ENCODE measurements at regions not wholly inside any gene's neighbourhood (a gene's known extent, or its start where the extent isn't known, plus 50 kb on each side); places are given as distances from the start of the nearest gene placed in this dataset.

DNA sequence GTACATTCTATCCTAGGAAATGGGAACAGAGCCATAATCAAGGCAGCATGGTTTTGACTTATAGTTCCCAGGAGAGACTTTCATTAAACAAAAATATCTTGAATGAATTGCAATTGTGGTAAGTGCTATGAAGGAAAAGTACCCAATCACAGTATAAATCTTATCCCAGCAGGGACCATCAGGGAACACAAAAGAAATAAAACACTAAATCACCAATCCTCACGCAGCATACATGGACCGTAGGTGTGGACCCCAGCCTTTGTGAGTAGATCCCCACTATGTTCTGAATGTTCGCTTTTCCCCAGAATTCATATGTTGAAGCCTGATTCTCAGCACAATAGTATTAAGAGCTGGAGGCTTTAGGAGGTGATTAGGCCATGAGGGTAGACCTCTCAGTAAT is 925.0 kb upstream of the RBFOX1 start:
- no peak for DNase-seq (ENCODE audit: low spot score)
- H3K27ac ChIP-seq = no peak overlapping the region
- TF ChIP-seq, protein P1, sequence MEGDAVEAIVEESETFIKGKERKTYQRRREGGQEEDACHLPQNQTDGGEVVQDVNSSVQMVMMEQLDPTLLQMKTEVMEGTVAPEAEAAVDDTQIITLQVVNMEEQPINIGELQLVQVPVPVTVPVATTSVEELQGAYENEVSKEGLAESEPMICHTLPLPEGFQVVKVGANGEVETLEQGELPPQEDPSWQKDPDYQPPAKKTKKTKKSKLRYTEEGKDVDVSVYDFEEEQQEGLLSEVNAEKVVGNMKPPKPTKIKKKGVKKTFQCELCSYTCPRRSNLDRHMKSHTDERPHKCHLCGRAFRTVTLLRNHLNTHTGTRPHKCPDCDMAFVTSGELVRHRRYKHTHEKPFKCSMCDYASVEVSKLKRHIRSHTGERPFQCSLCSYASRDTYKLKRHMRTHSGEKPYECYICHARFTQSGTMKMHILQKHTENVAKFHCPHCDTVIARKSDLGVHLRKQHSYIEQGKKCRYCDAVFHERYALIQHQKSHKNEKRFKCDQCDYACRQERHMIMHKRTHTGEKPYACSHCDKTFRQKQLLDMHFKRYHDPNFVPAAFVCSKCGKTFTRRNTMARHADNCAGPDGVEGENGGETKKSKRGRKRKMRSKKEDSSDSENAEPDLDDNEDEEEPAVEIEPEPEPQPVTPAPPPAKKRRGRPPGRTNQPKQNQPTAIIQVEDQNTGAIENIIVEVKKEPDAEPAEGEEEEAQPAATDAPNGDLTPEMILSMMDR (conservative IDR thresholded peaks at IDR 0.05; ENCODE audit: low read depth) = no peak
- POLR2A ChIA-PET (ENCODE audit: low non-redundant PET) = no interaction called here
- CTCF ChIA-PET = no interaction called here

DNA sequence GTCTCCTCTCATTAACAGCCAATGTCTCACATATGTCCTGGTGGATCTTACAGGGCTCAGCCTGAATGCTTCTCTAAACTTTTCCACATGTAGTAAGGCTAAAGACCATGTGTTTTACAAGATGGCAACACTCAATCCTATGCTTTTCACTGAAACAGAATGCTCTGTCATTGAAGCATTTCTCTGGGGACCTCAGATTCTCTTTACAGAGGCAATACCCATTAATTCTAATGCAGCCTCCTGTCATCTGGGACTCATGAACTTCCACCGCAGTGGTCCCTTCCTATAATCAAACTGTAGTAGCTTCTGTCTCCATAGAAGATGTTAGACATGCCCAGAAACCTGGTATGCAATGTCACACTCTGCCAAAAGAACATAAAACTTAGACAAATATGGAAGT is 926.6 kb upstream of the RBFOX1 start:
- TF ChIP-seq, protein P1 (conservative IDR thresholded peaks at IDR 0.05; ENCODE audit: low read depth) = no peak
- H3K27ac ChIP-seq = no peak overlapping the region
- DNase-seq (ENCODE audit: low spot score) = no peak
- CTCF ChIA-PET = no interaction called here
- POLR2A ChIA-PET (ENCODE audit: low non-redundant PET) = no interaction called here

DNA sequence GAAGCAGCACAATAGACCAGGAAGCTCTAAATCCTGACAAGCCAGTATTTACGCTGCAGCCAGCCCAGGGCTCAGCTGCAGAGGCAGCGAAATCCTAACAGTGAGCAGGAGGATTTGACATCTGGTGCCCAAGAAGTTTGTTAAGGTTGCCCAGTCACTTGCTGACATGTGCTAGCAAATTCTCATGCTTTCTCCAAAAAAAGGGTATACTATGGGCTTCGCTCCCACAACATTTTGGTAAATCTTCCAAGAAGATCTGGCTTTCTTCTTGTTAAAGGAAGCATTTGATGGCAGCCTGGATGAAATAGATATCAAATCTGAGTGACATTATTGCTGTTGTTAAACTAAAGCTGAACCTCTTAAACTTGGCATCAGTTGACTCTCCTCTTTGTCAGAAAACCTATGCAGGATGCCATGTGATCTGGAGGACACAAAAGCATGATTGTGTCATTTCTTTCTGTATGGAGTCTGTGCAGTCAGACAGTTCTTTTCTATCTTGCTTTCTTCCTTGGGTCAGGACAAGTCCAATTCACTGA is 949.7 kb upstream of the RBFOX1 start:
- DNase-seq (ENCODE audit: low spot score) = no peak
- H3K27ac ChIP-seq = no peak overlapping the region
- TF ChIP-seq, protein P1 (conservative IDR thresholded peaks at IDR 0.05; ENCODE audit: low read depth) = no peak
- ChIA-PET POLR2A (ENCODE audit: low non-redundant PET) (no interaction called here), CTCF (no interaction called here)

DNA sequence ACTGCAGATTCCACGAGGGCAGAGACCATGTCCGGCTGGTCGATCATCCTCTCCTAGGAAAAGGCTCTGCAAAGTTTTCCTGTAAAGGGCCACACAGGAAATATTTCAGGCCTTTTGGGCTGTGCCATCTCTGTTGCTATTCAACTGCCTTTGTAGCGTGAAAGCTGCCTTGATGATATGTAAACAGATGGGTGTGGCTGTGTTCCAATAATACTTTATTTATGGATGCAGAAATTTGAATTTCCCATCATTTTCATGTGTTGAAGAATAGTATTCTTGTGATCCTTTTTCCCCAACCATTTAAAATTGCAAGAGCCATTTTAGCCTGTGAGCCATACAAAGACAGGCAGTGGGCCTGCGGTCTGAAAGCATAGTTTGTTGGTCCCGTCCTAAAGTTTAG is 950.7 kb upstream of the RBFOX1 start:
- no peak overlapping the region for H3K27ac ChIP-seq
- DNase-seq (ENCODE audit: low spot score) = no peak
- TF ChIP-seq, protein P1 (conservative IDR thresholded peaks at IDR 0.05; ENCODE audit: low read depth) = no peak
- ChIA-PET CTCF (no interaction called here), POLR2A (ENCODE audit: low non-redundant PET) (no interaction called here)

DNA sequence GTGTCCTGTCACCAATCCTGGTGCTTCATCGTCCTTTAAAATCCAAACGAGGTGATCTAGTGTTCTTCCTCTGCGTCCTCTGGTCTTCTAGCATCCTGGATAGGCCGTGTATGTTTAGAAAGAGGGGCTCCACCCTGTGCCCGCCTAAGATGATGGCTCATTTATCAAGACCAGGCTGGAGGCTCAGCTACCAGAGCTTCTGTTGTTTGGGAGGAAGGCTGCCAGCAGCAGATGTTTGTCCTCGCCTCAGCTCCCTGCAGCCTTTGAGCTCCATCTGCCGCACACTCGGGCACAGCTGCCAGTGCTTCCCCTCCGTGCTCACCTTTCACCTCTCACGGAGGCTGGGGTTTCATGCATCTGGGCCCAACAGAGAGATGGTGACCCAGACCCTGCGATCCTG is 954.7 kb upstream of the RBFOX1 start:
- CTCF ChIA-PET = no interaction called here
- TF ChIP-seq, protein P1 (conservative IDR thresholded peaks at IDR 0.05; ENCODE audit: low read depth) = no peak
- H3K27ac ChIP-seq = no peak overlapping the region
- POLR2A ChIA-PET (ENCODE audit: low non-redundant PET) = no interaction called here
- DNase-seq (ENCODE audit: low spot score) = no peak

DNA sequence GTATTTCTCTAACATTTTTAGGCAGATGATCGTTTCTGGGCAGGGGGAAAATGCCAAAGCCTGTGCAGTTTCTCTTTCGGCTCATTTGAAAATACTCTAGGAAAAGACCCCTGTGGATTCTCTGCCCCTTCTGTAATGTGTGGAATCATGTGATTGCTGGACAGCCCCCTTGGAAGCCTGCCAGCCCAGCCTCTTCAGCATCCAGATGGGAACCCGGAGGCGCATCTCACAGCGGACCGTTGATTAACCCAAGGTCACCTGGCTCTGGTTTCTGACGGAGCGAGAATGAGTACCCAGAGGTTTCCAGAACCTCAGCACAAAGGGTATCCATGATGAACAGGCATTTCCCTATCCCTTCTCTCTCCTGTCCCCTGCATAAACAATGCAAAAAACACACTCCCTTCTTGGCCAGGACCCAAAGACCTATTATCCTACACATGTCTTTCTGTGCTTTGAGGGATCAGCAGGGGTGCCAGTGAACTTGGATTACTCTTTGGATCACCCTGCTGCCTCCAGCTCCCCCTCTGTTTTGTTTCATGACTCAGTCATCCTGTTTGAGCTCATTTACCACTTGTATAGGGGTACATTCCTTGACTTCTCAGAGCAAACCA is 957.1 kb upstream of the RBFOX1 start:
- H3K27ac ChIP-seq = no peak overlapping the region
- TF ChIP-seq, protein P1 (conservative IDR thresholded peaks at IDR 0.05; ENCODE audit: low read depth) = no peak
- ChIA-PET POLR2A (ENCODE audit: low non-redundant PET) (no interaction called here), CTCF (no interaction called here)
- no peak for DNase-seq (ENCODE audit: low spot score)

All from RWPE1 (cell line).